Parathyroid adenoma (tissue), 2 donors: ENCODE measurements at regions not wholly inside any gene's neighbourhood (a gene's known extent, or its start where the extent isn't known, plus 50 kb on each side); places are given as distances from the start of the nearest gene placed in this dataset.

Experiments
- H2AFZ ChIP-seq: fragments of 300-600 bp; sonication (generic); one replicate; pipeline ENCODE4 v1.7.0; 2017; ENCODE audit warnings: antibody characterized with exemption, mild to moderate bottlenecking
- H3K27ac ChIP-seq: fragments of 300-600 bp; sonication (generic); one replicate; pipeline ENCODE4 v1.7.0; 2017
- H3K27me3 ChIP-seq: fragments of 300-600 bp; sonication (generic); one replicate; pipeline ENCODE4 v1.7.0; 2017; ENCODE audit warnings: low read length; ENCODE audit not compliant: control insufficient read depth, insufficient read depth
- H3K36me3 ChIP-seq: fragments of 300-600 bp; sonication (generic); one replicate; pipeline ENCODE4 v1.7.0; 2017; ENCODE audit warnings: low read length; ENCODE audit not compliant: control insufficient read depth, insufficient read depth
- H3K4me1 ChIP-seq: fragments of 300-600 bp; sonication (generic); one replicate; pipeline ENCODE4 v1.7.0; 2017; ENCODE audit warnings: control low read depth
- H3K4me2 ChIP-seq: fragments of 300-600 bp; sonication (generic); one replicate; pipeline ENCODE4 v1.7.0; 2017; ENCODE audit warnings: low read length
- H3K4me3 ChIP-seq: fragments of 300-600 bp; sonication (generic); one replicate; pipeline ENCODE4 v1.7.0; 2017; ENCODE audit warnings: low read depth, low read length
- H3K79me2 ChIP-seq: fragments of 300-600 bp; sonication (generic); one replicate; pipeline ENCODE4 v1.7.0; 2017; ENCODE audit warnings: control low read depth
- H3K9ac ChIP-seq: fragments of 300-600 bp; sonication (generic); one replicate; pipeline ENCODE4 v1.7.0; 2017; ENCODE audit warnings: mild to moderate bottlenecking
- H3K9me3 ChIP-seq: fragments of 300-600 bp; sonication (generic); one replicate; pipeline ENCODE4 v1.7.0; 2017; ENCODE audit warnings: low read length; ENCODE audit not compliant: control insufficient read depth
- TF ChIP-seq, protein P1 (sequence below): fragments of 300-600 bp; sonication (generic); IDR thresholded peaks from one replicate; pipeline ENCODE4 v1.7.0; 2017; ENCODE audit warnings: antibody characterized with exemption, mild to moderate bottlenecking
- donor health status: primary hyperparathyroidism.

GRCh38 chr12:127107744-127108143 lies 1159.2 kb upstream of the TMEM132C start:
- Histone ChIP-seq H3K9me3 (no peaks in the 10 kb centered on the region), H3K79me2 (no peaks in the 10 kb centered on the region), H3K4me2 (no peak overlapping the region), H3K4me1 (no peaks in the 10 kb centered on the region), H3K4me3 (no peak overlapping the region), H3K27me3 (no peaks in the 10 kb centered on the region), H3K36me3 (no peaks in the 10 kb centered on the region), H3K9ac (no peak overlapping the region), H2AFZ (no peak overlapping the region), H3K27ac (no peak overlapping the region)
- TF ChIP-seq, protein P1, sequence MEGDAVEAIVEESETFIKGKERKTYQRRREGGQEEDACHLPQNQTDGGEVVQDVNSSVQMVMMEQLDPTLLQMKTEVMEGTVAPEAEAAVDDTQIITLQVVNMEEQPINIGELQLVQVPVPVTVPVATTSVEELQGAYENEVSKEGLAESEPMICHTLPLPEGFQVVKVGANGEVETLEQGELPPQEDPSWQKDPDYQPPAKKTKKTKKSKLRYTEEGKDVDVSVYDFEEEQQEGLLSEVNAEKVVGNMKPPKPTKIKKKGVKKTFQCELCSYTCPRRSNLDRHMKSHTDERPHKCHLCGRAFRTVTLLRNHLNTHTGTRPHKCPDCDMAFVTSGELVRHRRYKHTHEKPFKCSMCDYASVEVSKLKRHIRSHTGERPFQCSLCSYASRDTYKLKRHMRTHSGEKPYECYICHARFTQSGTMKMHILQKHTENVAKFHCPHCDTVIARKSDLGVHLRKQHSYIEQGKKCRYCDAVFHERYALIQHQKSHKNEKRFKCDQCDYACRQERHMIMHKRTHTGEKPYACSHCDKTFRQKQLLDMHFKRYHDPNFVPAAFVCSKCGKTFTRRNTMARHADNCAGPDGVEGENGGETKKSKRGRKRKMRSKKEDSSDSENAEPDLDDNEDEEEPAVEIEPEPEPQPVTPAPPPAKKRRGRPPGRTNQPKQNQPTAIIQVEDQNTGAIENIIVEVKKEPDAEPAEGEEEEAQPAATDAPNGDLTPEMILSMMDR, result no peak

DNA sequence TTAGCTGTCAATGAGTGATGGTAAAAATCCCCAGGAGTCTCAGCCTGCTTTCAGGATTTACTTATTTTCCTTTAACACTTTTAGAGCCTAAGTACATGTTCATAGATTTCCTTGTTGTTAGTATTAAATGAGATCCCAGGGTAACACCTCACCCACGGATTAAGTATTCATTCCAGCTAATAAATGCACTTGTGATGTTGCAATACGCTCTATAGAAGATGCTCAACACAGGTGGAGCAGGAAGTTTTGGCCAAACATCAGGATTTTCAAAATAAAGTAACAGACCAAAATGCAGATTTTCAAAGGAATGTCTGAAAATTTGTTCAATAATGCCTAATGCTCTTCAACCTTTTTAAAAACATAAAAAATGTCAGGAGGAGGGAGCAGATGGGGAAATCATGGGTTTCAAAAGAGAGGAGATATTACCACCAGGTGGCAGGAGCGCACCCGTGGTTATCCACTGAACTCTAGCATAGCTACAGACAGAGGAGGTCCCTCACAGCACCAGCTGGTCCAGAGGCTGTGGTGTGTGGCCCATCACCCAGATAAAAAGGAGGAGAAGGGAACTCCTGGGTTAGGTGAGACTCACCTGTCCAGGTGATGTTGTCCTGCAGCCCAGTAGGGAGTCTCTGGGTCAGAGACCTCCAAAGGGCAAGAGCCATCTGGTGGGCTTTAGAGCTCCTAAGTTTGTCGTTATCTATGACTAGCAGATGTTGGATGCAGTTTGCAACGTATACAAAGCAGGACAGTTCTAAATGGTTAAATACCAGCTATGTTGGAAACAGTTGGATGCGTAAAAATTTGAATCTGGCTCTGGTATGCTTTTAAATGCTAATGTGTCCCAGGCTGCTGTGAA lies 1158.4 kb upstream of the TMEM132C start:
- TF ChIP-seq, protein P1, result peak; percentile 71
- no peaks in the 10 kb centered on the region for H3K9me3 ChIP-seq
- H2AFZ ChIP-seq, result no peak overlapping the region
- H3K27ac ChIP-seq, result no peak overlapping the region
- H3K79me2 ChIP-seq, result no peaks in the 10 kb centered on the region
- no peak overlapping the region for H3K4me2 ChIP-seq
- H3K9ac ChIP-seq, result no peak overlapping the region
- H3K4me1 ChIP-seq, result no peaks in the 10 kb centered on the region
- H3K4me3 ChIP-seq, result no peak overlapping the region
- H3K36me3 ChIP-seq, result no peaks in the 10 kb centered on the region
- H3K27me3 ChIP-seq, result no peaks in the 10 kb centered on the region

- Histone ChIP-seq H3K9ac (no peak overlapping the region), H3K27ac (no peak overlapping the region), H3K79me2 (no peaks in the 10 kb centered on the region), H3K4me2 (no peak overlapping the region), H3K4me3 (no peak overlapping the region), H3K4me1 (no peaks in the 10 kb centered on the region), H3K9me3 (no peaks in the 10 kb centered on the region), H3K27me3 (no peaks in the 10 kb centered on the region), H2AFZ (no peak overlapping the region), H3K36me3 (no peaks in the 10 kb centered on the region)
- TF ChIP-seq, protein P1, result no peak
These were observed 1153.0 kb upstream of the TMEM132C start for GRCh38 chr12:127113945-127114344.

- Histone ChIP-seq H2AFZ (no peak overlapping the region), H3K9ac (no peak overlapping the region), H3K27ac (no peak overlapping the region), H3K36me3 (no peaks in the 10 kb centered on the region), H3K9me3 (no peaks in the 10 kb centered on the region), H3K79me2 (no peaks in the 10 kb centered on the region), H3K27me3 (no peaks in the 10 kb centered on the region), H3K4me1 (no peaks in the 10 kb centered on the region), H3K4me3 (no peak overlapping the region), H3K4me2 (no peak overlapping the region)
- TF ChIP-seq, protein P1, result no peak
These were observed 1151.4 kb upstream of the TMEM132C start for GRCh38 chr12:127115468-127116035.
